Germinal center (tissue), 1 donor: ENCODE measurements at regions not wholly inside any gene's neighbourhood (a gene's known extent, or its start where the extent isn't known, plus 50 kb on each side); places are given as distances from the start of the nearest gene placed in this dataset.

Source experiments
- DNase-seq: peaks from one replicate; pipeline ENCODE4 v3.0.0; 2012; ENCODE audit warnings: mixed read lengths, low spot score

- DNase-seq = no peak
Observed at GRCh38 chr12:87930033-87930432, 99.2 kb downstream of the C12orf50 start.

DNA sequence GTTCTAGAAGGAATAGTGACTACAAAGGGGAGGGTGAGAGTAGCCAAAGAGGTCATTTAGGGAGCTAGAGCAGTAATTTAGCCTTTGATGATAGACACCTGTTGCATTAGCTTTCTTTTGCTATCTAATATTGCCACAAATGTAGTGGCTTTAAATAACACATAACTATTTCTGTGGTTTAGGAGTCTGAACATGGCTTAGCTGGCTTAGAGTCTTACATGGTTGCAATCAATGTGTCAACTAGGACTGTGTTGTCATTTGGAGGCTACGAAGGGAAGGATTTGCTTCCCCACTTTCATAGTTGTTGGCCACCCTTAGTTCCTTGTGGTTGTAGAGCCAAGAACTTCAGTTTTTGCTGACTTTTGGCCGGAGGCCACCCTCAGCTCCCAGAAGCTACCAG, 99.9 kb downstream of the C12orf50 start:
- DNase-seq = no peak

DNA sequence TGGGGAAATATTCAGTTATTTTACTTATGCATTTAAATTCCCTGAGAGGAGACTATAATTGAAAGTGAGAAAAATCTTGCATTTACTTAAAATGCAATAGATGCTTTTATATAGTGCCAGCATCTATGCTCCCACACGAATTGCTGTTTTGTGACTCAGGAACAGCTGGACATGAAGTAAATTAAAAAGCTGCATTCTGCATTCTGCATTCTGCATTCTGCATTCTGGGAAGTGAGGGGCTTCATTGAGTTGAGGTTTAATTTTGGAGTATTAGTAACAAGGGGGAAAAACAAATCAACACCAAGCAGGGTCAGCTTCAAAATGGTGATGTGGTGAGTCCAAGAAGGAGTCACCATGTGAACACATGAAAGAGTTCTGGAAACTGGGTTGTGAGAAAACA, 101.2 kb downstream of the C12orf50 start:
- no peak for DNase-seq

DNA sequence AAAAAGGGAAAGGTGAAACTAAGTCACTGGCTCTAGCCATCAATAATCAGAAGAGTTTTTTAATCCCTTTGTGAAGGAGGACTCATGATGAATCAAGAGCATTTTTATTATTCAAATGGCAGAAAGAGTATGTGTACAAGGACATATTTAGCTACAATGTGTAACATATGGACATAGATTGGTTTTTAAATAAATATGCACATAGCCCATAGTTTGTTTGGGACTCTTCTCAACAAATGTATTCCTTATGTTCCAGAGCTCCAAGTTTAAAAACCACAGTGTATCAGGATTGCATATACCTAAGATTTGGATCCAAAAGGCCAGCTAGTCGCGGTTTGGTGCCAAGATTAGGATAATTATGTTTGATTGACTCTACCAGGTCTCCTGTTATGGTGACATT, 104.2 kb downstream of the C12orf50 start:
- DNase-seq = no peak

- no peak for DNase-seq
Observed at GRCh38 chr12:87924149-87924548, 105.1 kb downstream of the C12orf50 start.

DNA sequence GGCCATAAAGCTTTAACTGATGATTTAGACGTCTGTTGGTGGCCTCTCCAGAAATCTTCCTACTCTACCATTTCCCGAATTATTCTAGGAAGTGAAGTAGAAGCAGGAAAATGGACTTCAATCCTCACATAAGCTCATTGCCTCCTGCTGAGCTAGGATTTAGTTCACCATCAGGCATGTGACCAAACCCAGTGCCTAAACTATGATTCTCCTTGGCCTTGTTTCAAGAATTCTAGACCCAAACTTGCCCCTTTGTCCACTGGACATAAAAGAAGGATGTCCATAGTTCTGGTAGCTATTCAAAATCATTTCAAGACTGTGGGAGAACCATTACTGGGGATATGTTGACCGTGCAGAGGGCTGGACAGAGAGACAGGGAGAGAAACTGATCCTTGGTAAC, 105.8 kb downstream of the C12orf50 start:
- DNase-seq = no peak

DNA sequence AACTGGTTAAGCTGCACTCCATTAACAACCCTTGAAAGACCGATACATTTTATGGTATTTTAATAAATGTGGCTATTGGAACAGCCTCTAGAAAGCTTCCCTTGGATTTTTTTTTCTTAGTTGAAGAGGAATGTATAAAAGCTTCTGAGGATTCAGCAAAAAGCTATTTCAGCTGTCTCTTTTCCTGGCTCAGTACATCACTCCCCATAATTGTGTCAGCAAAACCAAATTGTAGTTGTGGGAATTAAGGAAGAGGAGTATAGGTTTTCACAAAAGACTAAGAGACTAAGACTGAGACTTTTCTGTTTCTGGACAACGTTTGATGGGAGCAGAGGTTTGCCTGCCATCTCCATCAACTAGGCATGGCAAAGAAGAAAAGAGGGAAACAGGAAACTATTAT, 106.5 kb downstream of the C12orf50 start:
- DNase-seq = no peak

GRCh38 chr12:87921621-87922020, 107.6 kb downstream of the C12orf50 start:
- DNase-seq = no peak

GRCh38 chr12:87920139-87920538, 109.1 kb downstream of the C12orf50 start:
- DNase-seq = no peak

GRCh38 chr12:87901457-87901856, 127.7 kb downstream of the C12orf50 start:
- no peak for DNase-seq

DNA sequence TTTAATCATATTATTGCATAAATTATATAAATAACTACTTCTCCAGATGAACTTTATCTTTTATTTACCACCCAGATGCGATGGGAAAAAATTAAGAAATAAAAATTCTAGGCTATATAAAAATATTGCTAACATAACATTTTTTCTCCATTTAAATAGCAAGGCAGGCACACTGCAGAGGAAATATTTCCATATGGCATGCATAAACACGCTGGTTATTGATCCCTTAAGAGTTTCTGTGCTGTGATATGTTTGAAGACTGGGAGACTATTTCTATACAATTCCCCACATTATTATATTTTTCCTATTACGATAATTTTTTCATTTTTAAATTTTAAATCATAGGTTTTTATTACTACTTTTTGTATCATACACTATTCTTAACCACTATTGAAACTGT, 131.5 kb downstream of the C12orf50 start:
- no peak for DNase-seq

DNA sequence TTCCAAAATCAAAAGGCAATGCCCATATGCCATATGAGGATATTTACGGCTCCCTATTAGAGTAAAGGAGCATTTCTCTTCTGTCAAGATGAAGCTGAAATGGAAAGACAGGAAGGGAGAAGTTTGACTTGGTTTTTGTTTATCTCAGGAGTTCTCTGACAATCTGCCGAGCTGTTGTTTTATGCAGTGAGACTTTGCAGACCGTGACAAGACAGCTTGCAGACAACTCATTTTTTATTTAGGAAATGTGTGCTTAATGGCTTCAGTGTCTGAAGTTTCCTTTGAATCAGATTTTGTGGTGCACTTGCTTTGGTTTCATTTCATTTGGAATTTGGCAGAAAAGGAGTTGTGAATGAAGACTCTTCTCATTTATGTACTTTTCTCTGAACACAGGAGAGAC, 145.4 kb downstream of the C12orf50 start:
- no peak for DNase-seq

DNA sequence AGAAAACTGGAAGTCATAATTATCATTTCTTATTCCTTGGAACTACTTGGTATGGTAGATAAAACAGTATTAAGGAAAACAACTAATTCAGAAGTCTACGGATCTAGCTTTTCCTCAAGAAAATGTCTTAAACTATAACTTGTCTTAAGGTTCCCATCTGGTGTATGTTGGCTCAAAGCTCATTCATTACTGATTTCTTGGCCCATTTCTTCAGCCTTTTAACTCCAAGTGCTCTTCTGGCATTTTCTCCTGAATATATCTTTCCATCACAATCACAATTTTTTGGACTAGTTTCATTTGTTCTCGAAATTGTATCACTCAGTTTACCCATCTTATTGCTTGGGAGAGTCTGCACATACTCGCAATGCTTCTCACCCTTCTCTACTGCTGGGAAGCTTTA, 150.1 kb downstream of the C12orf50 start:
- DNase-seq = no peak

DNA sequence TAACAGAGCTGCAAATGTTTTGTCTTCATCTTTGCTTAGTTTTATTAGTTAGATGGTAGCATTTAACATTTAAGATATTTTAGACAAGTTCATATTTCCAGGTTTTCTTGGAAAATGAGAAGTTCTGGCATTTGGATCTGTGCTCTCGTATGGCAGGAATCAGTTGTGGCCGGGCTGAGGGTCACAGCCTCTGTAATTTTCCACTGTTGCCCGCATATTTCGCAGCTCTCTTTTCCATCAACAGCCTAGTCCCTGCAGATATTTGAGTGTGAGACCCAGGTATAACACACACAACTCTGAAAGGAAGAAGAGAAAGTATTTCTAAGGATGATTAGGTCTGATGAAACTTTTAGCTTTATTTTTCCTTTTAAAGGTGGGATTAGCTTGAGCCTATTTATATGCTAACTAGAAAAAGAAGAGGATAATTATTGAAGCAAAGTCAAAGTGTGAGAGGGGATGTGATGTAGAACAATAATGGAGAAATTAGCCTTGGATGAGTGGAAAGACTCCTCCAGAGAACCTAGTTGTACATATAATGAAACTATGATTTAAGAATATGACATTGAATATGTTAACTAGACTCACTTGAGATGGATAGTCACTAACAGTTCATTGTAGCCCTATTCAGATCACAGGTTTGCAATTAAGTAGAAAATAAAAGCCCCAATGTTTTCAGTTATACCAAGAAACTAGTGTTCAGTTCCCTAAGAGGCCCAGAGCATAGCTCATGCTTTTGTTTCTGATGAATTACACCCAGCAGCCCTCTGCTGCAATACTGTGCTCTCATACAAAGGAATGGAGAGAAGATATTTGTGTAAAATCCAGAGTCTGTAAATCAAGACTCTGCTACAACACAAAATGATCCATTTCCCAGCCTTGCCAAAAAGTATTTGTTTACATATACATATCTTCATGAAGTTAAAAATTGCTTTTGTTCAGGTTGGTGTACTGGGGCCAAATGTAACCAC, 158.4 kb downstream of the C12orf50 start:
- DNase-seq = no peak

- DNase-seq = no peak
Observed at GRCh38 chr12:87870061-87870460, 159.1 kb downstream of the C12orf50 start.

GRCh38 chr12:87866578-87867292, 162.5 kb downstream of the C12orf50 start:
- no peak for DNase-seq

DNA sequence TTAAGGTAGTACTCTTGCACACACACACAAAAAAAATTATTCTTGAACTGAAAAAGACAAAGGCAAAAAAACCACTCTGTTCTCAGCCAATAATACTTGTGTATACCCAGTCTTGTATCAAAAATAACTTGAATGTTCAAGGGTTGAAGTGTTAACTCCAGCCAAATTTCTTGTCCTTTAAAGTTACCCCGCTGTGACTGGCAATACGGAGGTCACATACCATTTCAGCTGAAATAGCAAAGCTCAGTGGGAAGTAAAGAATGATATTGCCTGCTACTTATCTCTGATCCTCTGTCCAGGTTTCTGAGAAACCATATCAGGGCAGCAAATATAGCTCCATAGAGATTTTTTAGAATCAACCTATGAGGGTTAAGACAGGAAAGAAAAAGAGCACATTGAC, 167.4 kb downstream of the C12orf50 start:
- no peak for DNase-seq

DNA sequence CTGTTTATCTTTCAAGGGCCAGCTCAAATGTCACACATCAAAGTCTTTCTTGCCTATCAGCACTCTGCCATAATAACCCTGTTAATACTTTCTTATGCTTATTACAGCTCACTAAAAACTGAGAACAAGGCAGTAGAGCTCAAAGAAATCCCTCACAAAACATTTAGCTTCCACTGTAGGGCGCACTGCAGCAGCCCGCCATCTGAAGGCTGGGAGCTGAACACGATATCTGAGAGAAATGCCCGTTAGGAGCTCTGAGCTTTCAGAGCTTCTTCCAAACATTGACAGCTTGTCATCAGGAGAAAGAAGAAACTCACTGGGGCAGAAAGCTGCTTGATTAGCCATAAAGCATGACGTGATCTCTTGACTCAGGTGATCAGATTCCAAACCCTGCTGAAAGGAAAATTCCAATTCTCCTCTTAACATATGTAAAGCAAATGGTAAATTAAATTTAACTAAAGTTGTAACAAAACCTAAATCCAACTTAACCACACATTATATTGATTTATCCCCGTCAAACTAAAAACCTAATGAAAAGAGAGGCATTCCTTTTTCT, 175.7 kb downstream of the C12orf50 start:
- DNase-seq = no peak

GRCh38 chr12:87849074-87849473, 180.1 kb downstream of the C12orf50 start:
- DNase-seq = no peak

- peak; percentile 23 for DNase-seq
Observed at GRCh38 chr12:87848248-87848868, 180.8 kb downstream of the C12orf50 start.

DNA sequence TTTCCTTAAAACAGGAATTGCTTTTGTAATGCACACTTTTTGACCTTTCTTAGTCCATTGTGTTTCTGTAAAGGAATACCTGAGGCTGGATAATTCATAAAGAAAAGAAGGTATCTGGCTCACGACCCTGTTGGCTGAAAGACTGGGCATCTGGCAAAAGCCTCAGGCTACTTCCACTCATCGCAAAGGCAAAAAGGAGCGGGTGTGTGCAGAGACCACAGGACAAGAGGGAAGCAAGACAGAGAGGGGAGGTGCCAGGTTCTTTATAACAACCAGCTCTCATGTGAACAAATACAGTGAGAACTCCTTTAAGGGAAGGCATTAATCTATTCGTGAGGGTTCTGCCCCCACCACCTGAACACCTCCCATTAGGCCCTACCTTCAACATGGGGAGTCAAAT, 182.1 kb downstream of the C12orf50 start:
- no peak for DNase-seq

- DNase-seq = no peak
Observed at GRCh38 chr12:87846045-87846444, 183.2 kb downstream of the C12orf50 start.

DNA sequence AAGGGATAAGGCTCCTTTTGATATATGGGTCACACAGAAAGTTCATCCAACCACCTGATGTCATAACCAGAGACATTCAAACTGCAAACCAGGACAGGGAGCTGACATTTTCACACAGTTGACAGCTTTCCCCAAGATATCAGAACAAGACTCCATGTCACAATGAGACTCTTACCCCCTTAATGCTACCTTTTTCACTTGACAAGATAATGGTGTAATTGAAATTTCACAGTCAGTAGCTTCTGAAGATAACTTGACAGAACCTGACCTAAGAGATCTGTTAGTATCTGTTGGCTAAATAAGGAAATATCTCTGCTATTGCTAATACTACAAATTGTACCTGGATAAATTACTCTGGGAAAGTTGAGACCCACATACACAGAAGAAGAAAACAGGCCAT, 187.3 kb downstream of the C12orf50 start:
- no peak for DNase-seq
